Cardiac muscle cell (in vitro differentiated cells and primary cell): ENCODE measurements at regions not wholly inside any gene's neighbourhood (a gene's known extent, or its start where the extent isn't known, plus 50 kb on each side); places are given as distances from the start of the nearest gene placed in this dataset.
A peak's percentile ranks its signal among the peaks of the same experiment; 100 is the strongest.

Experiments used
- DNase-seq, 2 donors: peaks; one replicate each; pipeline versions ENCODE4 v3.0.0 to v3.0.0-alpha.2; 2010 to 2017; ENCODE audit warnings: low read depth in 1 of 2, low spot score in 1 of 2
- H3K27ac ChIP-seq: fragments of 200-600 bp; sonication (generic); 2 replicates; pipeline ENCODE4 v1.5.1; 2016
- H3K27me3 ChIP-seq: fragments of 200-600 bp; sonication (generic); 2 replicates; pipeline ENCODE4 v1.6.0; 2016; ENCODE audit warnings: control low read depth
- H3K36me3 ChIP-seq: fragments of 200-600 bp; sonication (generic); 2 replicates; pipeline ENCODE4 v1.5.1; 2016; ENCODE audit warnings: control low read depth
- H3K4me1 ChIP-seq: fragments of 200-600 bp; sonication (generic); 2 replicates; pipeline ENCODE4 v1.8.1; 2017; ENCODE audit warnings: low read depth, mild to moderate bottlenecking, mixed run types
- H3K4me3 ChIP-seq: fragments of 200-600 bp; sonication (generic); 2 replicates; pipeline ENCODE4 v1.5.1; 2016; ENCODE audit warnings: mild to moderate bottlenecking
- H3K9me3 ChIP-seq: fragments of 200-600 bp; sonication (generic); 2 replicates; pipeline ENCODE4 v1.5.1; 2017; ENCODE audit warnings: low read depth, mild to moderate bottlenecking, control low read depth
- CTCF ChIP-seq: IDR thresholded peaks from 2 replicates; pipeline ENCODE4 v1.5.1; 2012; ENCODE audit warnings: low read depth, mild to moderate bottlenecking, low read length

- TF ChIP-seq CTCF = no peak
- H3K4me1 ChIP-seq = peaks cover 5% of the 10 kb centered on the region
- no peaks in the 10 kb centered on the region for H3K36me3 ChIP-seq
- no peak for DNase-seq
- H3K9me3 ChIP-seq = no peaks in the 10 kb centered on the region
- no peak overlapping the region for H3K4me3 ChIP-seq
- H3K27me3 ChIP-seq = no peaks in the 10 kb centered on the region
- H3K27ac ChIP-seq = no peak overlapping the region
These were observed 266.1 kb downstream of the HGF start for GRCh38 chr7:81503771-81504170.

- H3K27ac ChIP-seq = no peak overlapping the region
- no peaks in the 10 kb centered on the region for H3K36me3 ChIP-seq
- H3K4me1 ChIP-seq = peaks cover 5% of the 10 kb centered on the region
- H3K27me3 ChIP-seq = no peaks in the 10 kb centered on the region
- no peak for TF ChIP-seq CTCF
- no peak for DNase-seq
- H3K9me3 ChIP-seq = no peaks in the 10 kb centered on the region
- H3K4me3 ChIP-seq = no peak overlapping the region
These were observed 266.5 kb downstream of the HGF start for GRCh38 chr7:81503336-81503735.

GRCh38 chr7:81501220-81501619 lies 268.6 kb downstream of the HGF start:
- Histone ChIP-seq H3K4me1 (peaks cover 5% of the 10 kb centered on the region), H3K27ac (no peak overlapping the region), H3K36me3 (no peaks in the 10 kb centered on the region), H3K27me3 (no peaks in the 10 kb centered on the region), H3K4me3 (no peak overlapping the region), H3K9me3 (no peaks in the 10 kb centered on the region)
- peak; percentile 48 for TF ChIP-seq CTCF
- peak in 1 of 2 donors; percentile 81 for DNase-seq

GRCh38 chr7:81500631-81501030 lies 269.2 kb downstream of the HGF start:
- Histone ChIP-seq H3K36me3 (no peaks in the 10 kb centered on the region), H3K9me3 (no peaks in the 10 kb centered on the region), H3K27me3 (no peaks in the 10 kb centered on the region), H3K4me3 (no peak overlapping the region), H3K4me1 (peaks cover 5% of the 10 kb centered on the region), H3K27ac (no peak overlapping the region)
- TF ChIP-seq CTCF = no peak
- DNase-seq = no peak

- H3K27ac ChIP-seq = no peak overlapping the region
- H3K4me1 ChIP-seq = peaks cover 5% of the 10 kb centered on the region
- peak; percentile 58 for TF ChIP-seq CTCF
- H3K9me3 ChIP-seq = no peaks in the 10 kb centered on the region
- H3K36me3 ChIP-seq = no peaks in the 10 kb centered on the region
- DNase-seq = peak; percentile 71 to 94
- no peak overlapping the region for H3K4me3 ChIP-seq
- peaks cover 3% of the 10 kb centered on the region for H3K27me3 ChIP-seq
These were observed 270.4 kb downstream of the HGF start for GRCh38 chr7:81499262-81500116.
